Dendritic cell treated with granulocyte-macrophage colony-stimulating factor and Interleukin-4, amounts not matched to agents 40 ng/mL and 50 ng/mL, for 4 days (primary cell): ENCODE measurements at regions not wholly inside any gene's neighbourhood (a gene's known extent, or its start where the extent isn't known, plus 50 kb on each side); places are given as distances from the start of the nearest gene placed in this dataset.

Experiments used
- H3K27ac Mint-ChIP-seq: one replicate; pipeline ENCODE4 v1.8.0; 2022; ENCODE audit warnings: mild to moderate bottlenecking, mixed read lengths
- H3K27me3 Mint-ChIP-seq: one replicate; pipeline ENCODE4 v1.8.0; 2022; ENCODE audit warnings: mild to moderate bottlenecking, mixed read lengths
- H3K36me3 Mint-ChIP-seq: one replicate; pipeline ENCODE4 v1.8.0; 2022; ENCODE audit warnings: low read depth, mixed read lengths
- H3K4me1 Mint-ChIP-seq: one replicate; pipeline ENCODE4 v1.8.0; 2022; ENCODE audit warnings: low read depth, mixed read lengths
- H3K4me3 Mint-ChIP-seq: one replicate; pipeline ENCODE4 v1.8.0; 2022; ENCODE audit warnings: mild to moderate bottlenecking, moderate library complexity, mixed read lengths
- H3K9me3 Mint-ChIP-seq: one replicate; pipeline ENCODE4 v1.8.0; 2022; ENCODE audit warnings: mixed read lengths
- intact Hi-C: fragments of 100-400 bp; cut with micrococcal nuclease; formaldehyde crosslinking; loops from one replicate; pipeline ENCODE4 v1.15.0; 2022

DNA sequence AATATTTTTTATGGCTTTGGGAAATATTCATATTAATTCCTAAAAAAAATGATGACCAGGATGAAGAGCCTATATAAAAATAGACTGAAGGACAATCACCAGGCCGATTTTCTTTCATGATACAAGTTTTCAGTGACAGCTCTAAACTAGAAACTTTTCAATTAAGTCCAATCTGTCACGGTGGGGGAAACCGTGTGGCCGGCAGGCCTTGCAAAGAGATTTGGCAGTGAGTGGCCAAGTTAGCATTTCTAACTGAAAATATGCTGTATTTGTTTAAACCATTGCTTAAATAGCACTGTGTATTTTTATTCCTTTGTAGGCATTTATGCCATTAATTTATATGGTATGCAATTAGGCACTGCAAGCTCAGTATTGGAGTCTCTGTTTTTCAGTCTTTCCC lies 294.5 kb upstream of the NRIP1 start:
- H3K4me3 Mint-ChIP-seq: no peak overlapping the region
- no peak overlapping the region for H3K27ac Mint-ChIP-seq
- no peaks in the 10 kb centered on the region for H3K27me3 Mint-ChIP-seq
- H3K36me3 Mint-ChIP-seq: no peaks in the 10 kb centered on the region
- no peaks in the 10 kb centered on the region for H3K9me3 Mint-ChIP-seq
- intact Hi-C loops: no loop called here
- H3K4me1 Mint-ChIP-seq: peaks cover 8% of the 10 kb centered on the region

DNA sequence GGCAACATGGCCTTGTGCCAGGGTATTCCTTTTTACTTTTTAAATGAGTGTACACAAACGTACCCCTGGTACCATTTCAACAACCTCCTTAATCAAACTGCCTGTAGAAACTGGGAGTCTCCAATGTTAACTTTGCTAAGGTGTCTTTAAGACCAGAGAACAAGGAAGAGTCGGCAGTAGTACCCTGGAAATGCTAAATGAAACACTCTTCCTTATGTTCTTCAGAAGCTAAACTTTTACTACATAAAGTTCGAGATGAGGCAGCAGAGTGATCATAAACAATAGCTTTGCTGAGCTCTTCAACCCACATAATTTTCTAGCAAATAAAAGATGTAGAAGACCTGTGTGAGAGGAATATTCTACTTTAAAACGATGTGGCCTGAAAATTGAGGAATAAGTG lies 297.7 kb upstream of the NRIP1 start:
- Mint-ChIP-seq H3K36me3 (no peaks in the 10 kb centered on the region), H3K27ac (no peak overlapping the region), H3K9me3 (peaks cover 20% of the 10 kb centered on the region), H3K4me1 (no peaks in the 10 kb centered on the region), H3K27me3 (no peaks in the 10 kb centered on the region), H3K4me3 (no peak overlapping the region)
- intact Hi-C loops: no loop called here

DNA sequence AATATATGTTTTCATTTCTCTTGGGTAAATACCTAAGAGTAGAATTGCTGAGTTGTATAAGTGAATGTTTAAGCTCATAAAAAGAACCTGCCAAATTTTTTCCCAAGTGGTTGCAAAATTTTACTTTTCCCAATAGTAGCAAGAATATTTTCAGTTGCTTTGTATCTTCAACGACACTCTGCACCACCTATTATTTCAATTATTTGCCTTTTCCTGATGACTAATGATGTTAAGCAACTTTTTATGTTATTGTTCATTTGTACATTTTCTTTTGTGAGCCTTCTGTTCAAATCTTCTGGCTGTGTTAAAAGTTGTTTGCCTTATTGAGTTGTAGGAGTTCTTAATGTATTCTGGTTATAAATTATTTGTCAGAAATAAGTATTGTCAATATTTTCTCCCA lies 299.1 kb upstream of the NRIP1 start:
- no peaks in the 10 kb centered on the region for H3K4me1 Mint-ChIP-seq
- H3K4me3 Mint-ChIP-seq: no peak overlapping the region
- H3K27ac Mint-ChIP-seq: no peak overlapping the region
- intact Hi-C loops: no loop called here
- no peaks in the 10 kb centered on the region for H3K36me3 Mint-ChIP-seq
- peaks cover 20% of the 10 kb centered on the region for H3K9me3 Mint-ChIP-seq
- no peaks in the 10 kb centered on the region for H3K27me3 Mint-ChIP-seq

DNA sequence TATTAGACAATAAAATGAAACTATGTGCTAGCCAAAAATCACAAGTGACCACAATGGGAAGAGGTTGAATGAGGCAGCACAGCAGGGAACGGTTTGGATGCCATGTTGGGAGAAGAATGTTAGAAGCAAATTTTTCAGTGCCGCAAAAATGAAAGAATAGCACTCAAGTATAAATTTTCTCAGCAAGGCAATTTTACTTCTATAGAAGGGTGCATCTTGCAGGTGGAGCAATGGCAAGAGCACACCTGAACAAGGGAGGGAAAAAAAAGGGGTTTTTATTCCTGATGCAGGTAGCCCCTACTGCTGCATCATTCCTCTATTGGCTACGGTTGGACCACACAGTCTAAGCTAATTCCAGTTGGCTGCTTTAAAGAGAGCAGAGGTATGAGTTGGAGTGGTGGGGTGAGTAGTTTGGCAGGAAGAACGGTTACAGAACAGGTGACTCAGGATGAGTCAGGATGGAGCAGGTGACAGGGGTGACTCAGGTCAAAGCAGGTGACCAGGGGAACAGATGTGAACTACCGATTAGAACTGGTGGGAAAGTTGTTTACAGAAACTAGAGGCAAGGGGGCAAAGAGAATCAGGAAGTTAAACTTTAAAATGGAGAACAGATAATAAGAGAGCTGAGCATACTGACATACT lies 301.1 kb upstream of the NRIP1 start:
- H3K9me3 Mint-ChIP-seq: peaks cover 20% of the 10 kb centered on the region
- H3K27me3 Mint-ChIP-seq: no peaks in the 10 kb centered on the region
- no peaks in the 10 kb centered on the region for H3K4me1 Mint-ChIP-seq
- H3K27ac Mint-ChIP-seq: no peak overlapping the region
- intact Hi-C loops: no loop called here
- H3K36me3 Mint-ChIP-seq: no peaks in the 10 kb centered on the region
- no peak overlapping the region for H3K4me3 Mint-ChIP-seq

DNA sequence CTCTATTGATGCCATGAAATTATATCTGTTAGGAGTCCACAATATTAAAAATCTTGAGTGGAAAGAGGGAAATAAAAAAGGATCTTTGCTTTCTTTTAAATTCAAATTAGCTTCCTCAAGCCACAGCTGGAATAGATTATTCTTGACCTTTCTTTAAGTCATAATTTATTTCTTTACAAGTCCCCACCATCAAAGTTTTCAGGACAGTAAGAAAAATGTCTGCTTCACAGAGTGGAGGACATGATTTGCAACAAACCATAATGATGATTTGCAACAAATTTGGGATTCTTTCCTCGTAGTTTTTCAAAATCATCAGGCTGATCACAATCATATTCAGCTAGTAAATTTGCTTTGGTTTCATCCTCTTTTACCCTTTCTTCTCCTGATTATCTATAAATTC lies 301.8 kb upstream of the NRIP1 start:
- intact Hi-C loops: no loop called here
- Mint-ChIP-seq H3K9me3 (peaks cover 20% of the 10 kb centered on the region), H3K36me3 (no peaks in the 10 kb centered on the region), H3K27ac (no peak overlapping the region), H3K27me3 (no peaks in the 10 kb centered on the region), H3K4me1 (no peaks in the 10 kb centered on the region), H3K4me3 (no peak overlapping the region)

DNA sequence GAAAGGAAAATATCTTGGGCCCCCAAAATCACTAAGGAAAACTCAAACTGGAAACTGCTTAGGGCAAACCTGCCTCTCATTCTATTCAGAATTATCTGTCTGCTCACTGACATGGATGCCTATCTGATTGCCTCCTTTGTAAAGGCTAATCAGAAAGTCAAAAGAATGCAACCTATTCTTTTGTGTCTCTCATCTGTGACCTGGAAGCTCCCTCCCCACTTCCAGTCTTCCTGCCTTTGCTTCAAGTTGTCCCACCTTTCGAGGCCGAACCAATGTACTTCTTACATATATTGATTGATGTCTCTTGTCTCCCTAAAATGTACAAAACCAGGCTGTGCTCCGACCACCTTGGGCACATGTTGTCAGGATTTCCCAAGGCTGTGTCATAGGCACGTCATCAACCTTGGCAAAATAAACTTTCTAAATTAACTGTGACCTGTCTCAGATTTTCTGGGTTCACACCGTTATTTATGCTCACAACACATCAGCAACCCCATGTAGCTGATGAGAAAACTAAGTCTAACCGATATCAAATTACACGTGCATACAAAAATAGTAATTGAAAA lies 302.3 kb upstream of the NRIP1 start:
- no peaks in the 10 kb centered on the region for H3K36me3 Mint-ChIP-seq
- H3K4me1 Mint-ChIP-seq: no peaks in the 10 kb centered on the region
- H3K9me3 Mint-ChIP-seq: peaks cover 20% of the 10 kb centered on the region
- H3K4me3 Mint-ChIP-seq: no peak overlapping the region
- intact Hi-C loops: no loop called here
- no peaks in the 10 kb centered on the region for H3K27me3 Mint-ChIP-seq
- no peak overlapping the region for H3K27ac Mint-ChIP-seq

DNA sequence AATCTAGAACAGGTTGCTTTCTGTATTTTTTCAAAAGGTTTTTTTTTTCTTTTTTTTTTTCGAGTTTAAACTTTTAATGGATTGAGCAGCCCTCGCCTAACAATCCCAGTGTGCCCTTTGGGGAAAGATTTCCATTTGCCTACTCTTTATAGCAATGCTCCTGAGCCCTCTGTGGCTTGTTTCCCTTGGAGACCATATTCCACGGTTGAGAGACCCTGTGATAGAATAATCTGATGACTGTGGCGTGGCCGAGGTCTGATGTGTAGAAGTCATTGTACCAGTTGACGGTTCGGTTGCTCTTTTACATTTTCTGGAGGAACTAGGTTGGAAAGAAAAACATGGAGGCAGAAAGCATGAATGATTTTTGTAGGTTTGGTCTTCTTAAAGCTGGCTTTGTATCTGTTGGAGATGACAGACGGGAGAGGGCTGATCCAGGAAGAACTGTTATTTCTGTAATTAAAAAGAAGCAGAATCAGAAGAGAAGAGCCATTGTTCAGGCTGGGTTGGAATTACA lies 305.7 kb upstream of the NRIP1 start:
- H3K4me3 Mint-ChIP-seq: no peak overlapping the region
- intact Hi-C loops: no loop called here
- H3K36me3 Mint-ChIP-seq: no peaks in the 10 kb centered on the region
- peaks cover 28% of the 10 kb centered on the region for H3K9me3 Mint-ChIP-seq
- peaks cover 5% of the 10 kb centered on the region for H3K4me1 Mint-ChIP-seq
- no peak overlapping the region for H3K27ac Mint-ChIP-seq
- H3K27me3 Mint-ChIP-seq: no peaks in the 10 kb centered on the region

DNA sequence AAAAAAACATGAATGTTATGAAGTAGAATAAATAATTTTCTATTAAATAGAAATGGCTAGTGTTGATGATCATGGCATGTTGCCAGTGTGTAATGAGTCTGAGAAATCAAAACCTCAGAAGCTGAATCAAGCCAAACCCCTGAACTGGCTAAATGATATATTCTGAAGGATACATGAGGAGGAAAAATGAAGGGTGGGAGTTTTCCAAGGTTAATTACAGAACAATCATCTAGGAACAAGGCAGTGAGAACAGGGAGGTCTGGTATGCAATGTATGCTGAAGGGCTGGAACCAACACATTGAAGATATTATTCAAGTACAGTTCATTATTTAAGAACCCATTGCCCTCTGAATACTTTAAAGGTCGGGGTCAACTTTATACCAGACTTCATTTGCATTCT lies 309.1 kb upstream of the NRIP1 start:
- intact Hi-C loops: no loop called here
- Mint-ChIP-seq H3K4me1 (peaks cover 5% of the 10 kb centered on the region), H3K4me3 (no peak overlapping the region), H3K36me3 (no peaks in the 10 kb centered on the region), H3K27ac (no peak overlapping the region), H3K9me3 (peaks cover 13% of the 10 kb centered on the region), H3K27me3 (no peaks in the 10 kb centered on the region)

DNA sequence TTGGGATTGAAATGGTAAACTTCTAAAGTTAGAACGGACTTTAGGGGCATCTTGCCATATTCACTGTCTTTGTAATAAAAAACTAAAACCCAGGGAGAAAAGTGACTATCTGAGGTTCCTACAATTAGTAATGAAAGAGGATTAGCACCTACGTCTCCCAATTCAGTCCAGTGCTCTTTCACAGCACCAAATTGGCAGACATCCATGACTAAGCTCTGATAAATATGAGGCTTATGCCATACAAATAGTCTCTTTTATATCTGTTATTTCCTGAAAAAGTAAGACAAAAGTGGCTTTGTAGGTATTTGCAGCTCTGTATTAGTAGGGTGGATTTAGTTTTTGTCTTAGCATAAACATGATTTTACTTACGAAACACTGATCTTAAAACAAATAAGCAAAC lies 315.0 kb upstream of the NRIP1 start:
- Mint-ChIP-seq H3K9me3 (peaks cover 12% of the 10 kb centered on the region), H3K4me1 (no peaks in the 10 kb centered on the region), H3K36me3 (no peaks in the 10 kb centered on the region), H3K27ac (no peak overlapping the region), H3K27me3 (no peaks in the 10 kb centered on the region), H3K4me3 (no peak overlapping the region)
- intact Hi-C loops: no loop called here

DNA sequence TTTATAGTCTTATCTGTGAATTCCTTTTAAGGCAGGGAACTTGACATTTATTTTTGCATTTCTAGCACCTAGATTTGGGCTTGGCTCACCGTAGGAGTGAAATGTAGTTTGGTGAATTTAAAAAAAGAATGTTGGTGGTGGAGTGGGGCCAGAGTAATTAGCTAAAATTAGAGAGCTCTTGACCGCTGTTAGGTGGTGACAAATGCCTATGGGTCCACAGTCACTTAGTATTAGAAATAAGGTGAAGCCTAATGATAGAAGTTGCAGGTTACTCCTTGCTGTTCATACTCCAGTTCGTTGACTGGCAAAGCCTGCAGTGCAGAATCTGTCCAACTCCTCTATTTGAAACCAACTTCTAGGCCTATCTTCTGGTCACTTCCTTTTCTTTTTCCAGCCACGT lies 318.8 kb upstream of the NRIP1 start:
- Mint-ChIP-seq H3K27ac (no peak overlapping the region), H3K9me3 (peaks cover 9% of the 10 kb centered on the region), H3K27me3 (no peaks in the 10 kb centered on the region), H3K4me3 (no peak overlapping the region), H3K36me3 (no peaks in the 10 kb centered on the region), H3K4me1 (no peaks in the 10 kb centered on the region)
- intact Hi-C loops: no loop called here

DNA sequence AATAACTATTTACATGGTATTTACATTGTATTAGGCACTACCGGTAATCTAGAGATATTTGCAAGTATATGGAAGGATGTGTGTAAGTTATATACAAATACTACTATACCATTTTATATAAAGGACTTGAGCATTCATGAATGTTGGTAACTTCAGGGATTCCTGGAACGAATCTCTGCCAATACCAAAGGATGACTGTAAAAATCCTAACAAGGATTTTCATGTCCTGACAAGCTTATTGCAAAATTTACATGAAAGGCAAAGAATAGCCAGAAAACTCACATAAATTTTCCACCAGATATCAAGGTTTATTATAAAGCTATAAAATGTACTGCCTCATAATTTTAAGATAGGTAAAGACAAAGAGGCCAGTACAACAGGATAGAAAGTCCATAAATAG lies 325.2 kb upstream of the NRIP1 start:
- H3K27me3 Mint-ChIP-seq: no peaks in the 10 kb centered on the region
- H3K36me3 Mint-ChIP-seq: no peaks in the 10 kb centered on the region
- H3K4me3 Mint-ChIP-seq: no peak overlapping the region
- H3K9me3 Mint-ChIP-seq: peaks cover 9% of the 10 kb centered on the region
- H3K27ac Mint-ChIP-seq: no peak overlapping the region
- intact Hi-C loops: no loop called here
- no peaks in the 10 kb centered on the region for H3K4me1 Mint-ChIP-seq

DNA sequence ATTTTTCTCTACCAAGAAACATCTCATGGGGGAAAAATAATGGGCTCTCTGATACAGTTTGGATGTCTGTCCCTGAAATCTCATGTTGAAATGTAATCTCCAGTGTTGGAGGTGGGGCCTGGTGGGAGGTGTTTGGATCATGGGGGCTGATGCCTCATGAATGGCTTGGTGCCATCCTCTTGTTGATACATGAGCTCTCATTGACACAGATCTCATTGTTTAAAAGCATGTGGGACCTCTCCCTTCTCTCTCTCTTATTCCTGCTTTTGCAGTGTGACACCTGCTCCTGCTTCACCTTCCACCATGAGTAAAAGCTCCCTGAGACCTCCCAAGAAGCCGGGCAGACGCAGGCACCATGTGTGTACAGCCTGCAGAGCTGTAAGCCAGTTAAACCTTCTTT lies 332.5 kb upstream of the NRIP1 start:
- intact Hi-C loops: no loop called here
- no peaks in the 10 kb centered on the region for H3K4me1 Mint-ChIP-seq
- H3K9me3 Mint-ChIP-seq: no peaks in the 10 kb centered on the region
- no peaks in the 10 kb centered on the region for H3K27me3 Mint-ChIP-seq
- H3K27ac Mint-ChIP-seq: no peak overlapping the region
- H3K36me3 Mint-ChIP-seq: no peaks in the 10 kb centered on the region
- no peak overlapping the region for H3K4me3 Mint-ChIP-seq

DNA sequence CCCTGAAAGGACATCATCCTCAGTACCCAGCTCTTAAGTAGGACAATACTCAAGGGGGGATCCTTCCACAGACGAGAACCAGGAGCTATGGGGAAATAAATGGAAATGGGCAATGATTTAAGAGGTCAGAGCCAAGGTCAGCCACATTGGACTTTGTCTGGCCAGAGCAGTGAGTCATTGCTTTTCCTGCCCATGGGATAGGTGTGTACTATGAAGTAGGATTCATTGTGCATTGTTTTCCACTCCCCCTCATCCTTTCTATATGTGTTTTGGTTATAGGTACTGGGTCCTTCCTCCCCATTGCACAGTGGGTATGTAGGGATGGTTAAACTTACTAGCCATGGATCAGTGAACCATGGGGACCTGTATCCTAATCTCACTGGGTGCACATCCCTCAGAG lies 328.9 kb upstream of the USP25 start:
- H3K36me3 Mint-ChIP-seq: no peaks in the 10 kb centered on the region
- no peak overlapping the region for H3K27ac Mint-ChIP-seq
- no peaks in the 10 kb centered on the region for H3K9me3 Mint-ChIP-seq
- intact Hi-C loops: loop anchor here (10.0 kb wide), 1 partner anchor 64 kb away; no protein-coding TSS in a partner anchor
- no peaks in the 10 kb centered on the region for H3K4me1 Mint-ChIP-seq
- H3K4me3 Mint-ChIP-seq: no peak overlapping the region
- no peaks in the 10 kb centered on the region for H3K27me3 Mint-ChIP-seq

DNA sequence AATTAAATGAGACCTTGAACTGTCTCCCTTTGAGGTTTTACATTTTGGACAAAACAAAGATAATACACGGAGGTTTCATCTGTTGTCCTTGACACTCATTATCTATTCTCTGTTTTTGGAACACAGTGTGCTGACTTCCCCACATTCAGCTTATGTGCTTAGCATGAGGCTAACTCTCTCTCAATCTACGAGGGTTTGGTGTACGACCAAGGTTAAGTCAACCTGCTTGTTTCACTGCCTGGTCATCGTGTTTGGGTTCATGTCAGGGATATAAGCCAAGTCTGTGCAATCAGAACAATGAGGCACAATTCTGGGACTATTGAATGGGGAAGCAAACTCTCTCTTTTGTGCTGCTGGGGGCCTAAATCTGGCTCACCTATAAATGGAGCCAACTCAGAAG lies 328.5 kb upstream of the USP25 start:
- intact Hi-C loops: loop anchor here (10.0 kb wide), 1 partner anchor 63 kb away; no protein-coding TSS in a partner anchor

DNA sequence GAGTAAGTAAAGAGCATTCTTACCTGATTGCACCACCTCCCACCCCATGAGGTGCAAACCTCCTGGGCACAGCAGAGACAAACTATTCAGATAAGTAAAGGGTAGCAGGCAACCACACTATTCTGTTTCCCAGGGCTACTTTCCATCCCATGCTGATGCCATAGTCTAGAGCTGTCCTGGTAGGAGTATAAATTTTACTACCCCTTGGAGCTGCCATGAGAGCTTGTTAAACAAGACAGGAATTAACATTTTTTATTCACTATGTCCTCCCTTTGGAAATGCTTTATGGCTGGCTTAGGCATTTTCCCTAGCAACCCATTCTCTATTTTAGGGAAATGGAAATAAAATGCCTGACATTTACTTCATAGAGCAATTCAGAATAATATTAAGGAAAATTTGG lies 324.6 kb upstream of the USP25 start:
- Mint-ChIP-seq H3K27ac (no peak overlapping the region), H3K9me3 (no peaks in the 10 kb centered on the region), H3K4me1 (no peaks in the 10 kb centered on the region), H3K4me3 (no peak overlapping the region), H3K27me3 (no peaks in the 10 kb centered on the region), H3K36me3 (no peaks in the 10 kb centered on the region)
- intact Hi-C loops: loop anchor here (10.0 kb wide), 1 partner anchor 60 kb away; no protein-coding TSS in a partner anchor

More for the DNA sequence above, 328.5 kb upstream of the USP25 start:
- H3K27ac Mint-ChIP-seq: no peak overlapping the region
- H3K9me3 Mint-ChIP-seq: no peaks in the 10 kb centered on the region
- H3K27me3 Mint-ChIP-seq: no peaks in the 10 kb centered on the region
- no peak overlapping the region for H3K4me3 Mint-ChIP-seq
- H3K4me1 Mint-ChIP-seq: no peaks in the 10 kb centered on the region
- no peaks in the 10 kb centered on the region for H3K36me3 Mint-ChIP-seq
